PFSK-1 (cell line): ENCODE measurements at regions not wholly inside any gene's neighbourhood (a gene's known extent, or its start where the extent isn't known, plus 50 kb on each side); places are given as distances from the start of the nearest gene placed in this dataset.

Experiments used
- FOXP2 ChIP-seq: optimal IDR thresholded peaks from 2 replicates; pipeline ENCODE3; 2011; ENCODE audit warnings: borderline replicate concordance, control low read depth, inconsistent platforms; ENCODE audit not compliant: insufficient read depth; ENCODE audit errors: extremely low read length, extremely low read depth
- POLR2AphosphoS5 ChIP-seq: IDR thresholded peaks from 2 replicates; pipeline ENCODE4 v1.6.1; 2012; ENCODE audit warnings: low read depth, mild to moderate bottlenecking, control low read depth, low read length, moderate library complexity
- SIN3A ChIP-seq: IDR thresholded peaks from 2 replicates; pipeline ENCODE4 v1.6.1; 2012; ENCODE audit warnings: mild to moderate bottlenecking, low read length, moderate library complexity, borderline replicate concordance; ENCODE audit not compliant: insufficient read depth
- TAF1 ChIP-seq: IDR thresholded peaks from 2 replicates; pipeline ENCODE4 v1.6.1; 2012; ENCODE audit warnings: low read length, control low read depth, borderline replicate concordance; ENCODE audit not compliant: insufficient read depth
- TF ChIP-seq, protein P1 (sequence below), 2 experiments: IDR thresholded peaks; 2 replicates each; pipeline versions ENCODE4 v1.6.1 to v1.8.0; 2011 to 2012; ENCODE audit warnings: low read depth in 2 of 2, low read length in 2 of 2, control low read depth in 1 of 2, inconsistent platforms in 1 of 2, mild to moderate bottlenecking in 1 of 2, moderate library complexity in 1 of 2; ENCODE audit not compliant: insufficient read depth in 1 of 2

DNA sequence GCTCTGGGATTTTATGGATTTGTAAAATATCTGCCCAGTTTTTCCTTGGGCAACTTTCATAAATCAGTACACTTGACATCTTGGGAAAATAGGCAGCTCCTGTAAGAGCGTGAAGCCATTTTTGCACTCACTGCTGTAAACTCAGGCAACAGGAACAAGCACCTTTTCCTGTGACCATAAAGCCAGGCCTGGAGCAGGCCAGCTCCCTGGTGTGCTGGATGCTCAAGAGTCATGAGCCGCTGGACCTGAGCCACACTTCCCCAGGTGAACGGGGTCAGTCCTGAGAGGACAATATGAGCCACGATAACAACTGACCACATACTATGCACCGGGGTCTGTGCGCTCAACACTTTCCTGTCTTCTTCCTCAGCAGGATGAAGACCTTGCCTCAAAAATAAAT is 158.2 kb downstream of the NUP210 start:
- TF ChIP-seq FOXP2 = no peak
- TF ChIP-seq SIN3A = no peak
- TF ChIP-seq TAF1 = no peak
- TF ChIP-seq, protein P1, sequence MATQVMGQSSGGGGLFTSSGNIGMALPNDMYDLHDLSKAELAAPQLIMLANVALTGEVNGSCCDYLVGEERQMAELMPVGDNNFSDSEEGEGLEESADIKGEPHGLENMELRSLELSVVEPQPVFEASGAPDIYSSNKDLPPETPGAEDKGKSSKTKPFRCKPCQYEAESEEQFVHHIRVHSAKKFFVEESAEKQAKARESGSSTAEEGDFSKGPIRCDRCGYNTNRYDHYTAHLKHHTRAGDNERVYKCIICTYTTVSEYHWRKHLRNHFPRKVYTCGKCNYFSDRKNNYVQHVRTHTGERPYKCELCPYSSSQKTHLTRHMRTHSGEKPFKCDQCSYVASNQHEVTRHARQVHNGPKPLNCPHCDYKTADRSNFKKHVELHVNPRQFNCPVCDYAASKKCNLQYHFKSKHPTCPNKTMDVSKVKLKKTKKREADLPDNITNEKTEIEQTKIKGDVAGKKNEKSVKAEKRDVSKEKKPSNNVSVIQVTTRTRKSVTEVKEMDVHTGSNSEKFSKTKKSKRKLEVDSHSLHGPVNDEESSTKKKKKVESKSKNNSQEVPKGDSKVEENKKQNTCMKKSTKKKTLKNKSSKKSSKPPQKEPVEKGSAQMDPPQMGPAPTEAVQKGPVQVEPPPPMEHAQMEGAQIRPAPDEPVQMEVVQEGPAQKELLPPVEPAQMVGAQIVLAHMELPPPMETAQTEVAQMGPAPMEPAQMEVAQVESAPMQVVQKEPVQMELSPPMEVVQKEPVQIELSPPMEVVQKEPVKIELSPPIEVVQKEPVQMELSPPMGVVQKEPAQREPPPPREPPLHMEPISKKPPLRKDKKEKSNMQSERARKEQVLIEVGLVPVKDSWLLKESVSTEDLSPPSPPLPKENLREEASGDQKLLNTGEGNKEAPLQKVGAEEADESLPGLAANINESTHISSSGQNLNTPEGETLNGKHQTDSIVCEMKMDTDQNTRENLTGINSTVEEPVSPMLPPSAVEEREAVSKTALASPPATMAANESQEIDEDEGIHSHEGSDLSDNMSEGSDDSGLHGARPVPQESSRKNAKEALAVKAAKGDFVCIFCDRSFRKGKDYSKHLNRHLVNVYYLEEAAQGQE (IDR thresholded peaks at IDR 0.05; ENCODE audit: insufficient read depth in 1 of 2, low read depth in 2 of 2, low read length in 2 of 2) = no peak
- no peak for TF ChIP-seq POLR2AphosphoS5

DNA sequence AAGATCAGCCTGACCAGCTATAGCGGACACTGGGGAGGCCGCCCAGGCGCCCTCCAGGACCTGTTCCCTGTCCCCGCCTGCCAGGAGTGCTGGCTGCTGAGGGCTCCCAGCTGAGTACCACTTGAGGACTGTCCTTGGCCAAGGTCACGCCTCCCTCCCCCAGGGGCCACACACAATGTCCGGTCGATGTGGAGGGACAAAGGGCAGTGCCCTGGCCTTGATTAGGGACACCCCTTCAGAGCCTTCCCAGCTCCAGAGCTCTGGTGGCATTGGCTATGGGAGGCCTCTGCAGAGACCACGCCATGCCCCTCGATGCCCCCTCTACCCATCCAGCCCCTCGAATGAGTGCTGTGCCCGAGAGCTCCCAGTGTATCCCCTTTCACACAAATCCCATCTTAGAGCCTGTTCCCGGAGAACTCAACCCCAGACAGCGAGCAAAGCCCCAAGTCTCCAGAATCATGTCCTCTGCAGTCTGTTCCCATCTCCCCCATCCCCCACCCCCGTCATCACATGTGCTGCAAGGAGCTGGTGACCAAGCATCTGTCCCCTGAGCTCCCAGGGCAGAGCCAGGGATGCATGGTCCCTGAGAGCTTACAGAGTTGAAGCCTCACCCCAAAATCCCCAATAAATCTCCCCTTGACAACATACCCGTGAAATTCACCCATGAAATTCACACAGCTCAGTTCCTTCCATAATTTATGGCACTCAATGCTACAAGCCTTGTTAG is 158.9 kb downstream of the NUP210 start:
- no peak for TF ChIP-seq POLR2AphosphoS5

DNA sequence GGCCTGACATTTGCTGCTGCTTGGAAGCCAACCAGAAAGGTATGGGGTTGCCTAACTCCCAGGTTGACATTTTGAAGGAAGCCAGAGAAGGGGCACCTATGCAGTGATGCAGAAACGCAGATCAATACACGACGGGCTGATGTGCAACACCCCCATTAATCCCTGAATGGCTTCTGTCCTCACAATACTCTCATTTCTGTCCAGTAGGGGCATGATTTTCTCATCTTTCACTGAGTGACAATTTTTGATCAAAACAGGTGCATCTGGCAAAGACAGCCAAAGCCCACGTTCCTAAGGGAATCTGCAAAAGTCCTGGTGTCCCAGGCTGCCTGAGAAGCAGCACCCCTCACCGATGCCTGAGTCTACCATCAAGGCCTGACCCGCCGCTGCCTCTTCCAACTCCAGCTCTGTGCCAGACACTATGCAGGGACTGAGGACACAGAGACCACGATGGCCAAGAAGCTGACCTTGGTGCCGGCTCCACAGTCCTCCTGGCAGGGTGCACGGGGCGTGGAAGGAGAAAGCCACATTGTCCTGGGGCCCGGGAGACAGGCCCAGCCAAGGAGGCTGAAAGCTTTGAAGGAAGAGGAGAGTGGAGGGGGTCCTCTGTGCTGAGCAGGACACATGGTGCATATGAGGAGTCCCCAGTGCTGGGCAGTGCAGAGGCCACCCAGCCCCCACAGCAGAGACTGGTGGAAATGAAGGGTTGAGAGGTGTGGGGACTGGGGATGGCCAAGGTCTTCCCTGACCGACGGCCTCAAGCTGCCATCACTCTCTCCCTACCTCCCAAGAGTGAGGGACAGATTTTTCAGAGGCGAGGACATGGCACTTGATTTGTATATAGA is 159.6 kb downstream of the NUP210 start:
- TF ChIP-seq, protein P1 (IDR thresholded peaks at IDR 0.05; ENCODE audit: insufficient read depth in 1 of 2, low read depth in 2 of 2, low read length in 2 of 2) = no peak
- no peak for TF ChIP-seq FOXP2
- TF ChIP-seq TAF1 = no peak
- TF ChIP-seq SIN3A = no peak
- TF ChIP-seq POLR2AphosphoS5 = no peak

DNA sequence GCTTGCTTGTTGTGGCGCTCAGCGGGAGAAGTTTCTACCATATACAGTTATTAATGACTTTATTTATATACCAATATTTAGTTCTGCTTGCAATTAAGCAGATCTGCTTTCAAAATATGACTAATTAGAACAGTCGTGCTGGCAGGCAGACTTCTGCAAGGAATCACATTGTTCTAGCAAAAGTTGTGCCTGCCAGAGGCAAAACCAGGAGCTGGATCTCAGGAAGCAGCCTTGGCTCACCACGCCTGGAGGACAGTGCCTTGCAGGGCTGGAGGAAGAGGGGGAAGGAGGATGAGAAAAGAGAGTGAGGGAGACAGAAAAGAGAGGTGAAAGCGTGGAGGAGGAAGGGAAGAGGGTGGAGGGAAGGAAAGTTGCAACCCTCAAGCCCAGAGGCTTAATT is 160.3 kb downstream of the NUP210 start:
- TF ChIP-seq, protein P1 (IDR thresholded peaks at IDR 0.05; ENCODE audit: insufficient read depth in 1 of 2, low read depth in 2 of 2, low read length in 2 of 2) = no peak
- TF ChIP-seq FOXP2 = no peak
- no peak for TF ChIP-seq POLR2AphosphoS5
- TF ChIP-seq TAF1 = no peak
- TF ChIP-seq SIN3A = no peak

DNA sequence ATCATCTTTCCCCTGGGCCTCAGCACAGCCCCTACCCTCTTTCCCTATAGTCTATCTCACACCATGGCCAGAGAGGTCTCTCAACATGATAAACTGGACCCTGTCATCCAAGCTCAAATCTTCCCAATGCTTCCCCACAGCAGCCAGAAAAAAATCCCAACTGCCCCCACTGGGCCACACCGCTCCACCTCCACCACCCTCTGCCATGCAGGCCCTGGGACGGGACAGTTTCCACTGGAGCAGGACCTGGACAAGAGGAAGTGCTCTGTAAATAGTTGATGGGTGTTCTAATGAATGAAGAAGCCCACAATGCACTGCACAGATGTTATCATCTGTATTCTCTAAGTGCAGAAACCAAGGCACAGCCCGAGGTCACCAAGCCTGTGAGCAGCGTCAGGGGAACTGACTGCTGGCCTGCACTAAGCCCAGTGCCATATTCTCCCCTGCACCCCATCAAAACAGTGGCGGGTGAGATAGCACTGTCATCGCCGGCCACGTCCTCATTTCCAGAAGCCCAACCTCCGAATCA is 161.1 kb downstream of the NUP210 start:
- no peak for TF ChIP-seq POLR2AphosphoS5
- no peak for TF ChIP-seq TAF1
- no peak for TF ChIP-seq FOXP2
- TF ChIP-seq, protein P1 (IDR thresholded peaks at IDR 0.05; ENCODE audit: insufficient read depth in 1 of 2, low read depth in 2 of 2, low read length in 2 of 2) = no peak
